ENCODE measurements at regions not wholly inside any gene's neighbourhood (a gene's known extent, or its start where the extent isn't known, plus 50 kb on each side); places are given as distances from the start of the nearest gene placed in this dataset.

DNA sequence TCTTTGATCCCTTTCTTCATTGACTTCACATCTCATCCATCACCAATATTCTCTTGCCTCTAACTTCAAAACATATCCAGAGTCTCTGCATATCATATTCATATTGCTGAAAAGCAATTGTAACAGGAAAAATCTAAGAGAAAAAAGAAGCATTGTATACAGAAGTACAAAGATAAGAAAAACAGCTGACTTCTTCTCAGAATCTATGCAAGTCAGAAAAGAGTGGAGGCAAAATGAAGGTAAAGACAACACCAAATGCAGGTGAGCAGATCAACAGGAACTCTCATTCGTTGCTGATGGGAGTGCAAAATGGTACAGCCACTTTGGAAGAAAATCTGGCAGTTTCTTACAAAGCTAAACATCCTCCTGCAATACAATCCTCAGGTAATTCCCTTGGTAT is 155.6 kb downstream of the PHF2 start:
- TF ChIP-seq, protein P1, sequence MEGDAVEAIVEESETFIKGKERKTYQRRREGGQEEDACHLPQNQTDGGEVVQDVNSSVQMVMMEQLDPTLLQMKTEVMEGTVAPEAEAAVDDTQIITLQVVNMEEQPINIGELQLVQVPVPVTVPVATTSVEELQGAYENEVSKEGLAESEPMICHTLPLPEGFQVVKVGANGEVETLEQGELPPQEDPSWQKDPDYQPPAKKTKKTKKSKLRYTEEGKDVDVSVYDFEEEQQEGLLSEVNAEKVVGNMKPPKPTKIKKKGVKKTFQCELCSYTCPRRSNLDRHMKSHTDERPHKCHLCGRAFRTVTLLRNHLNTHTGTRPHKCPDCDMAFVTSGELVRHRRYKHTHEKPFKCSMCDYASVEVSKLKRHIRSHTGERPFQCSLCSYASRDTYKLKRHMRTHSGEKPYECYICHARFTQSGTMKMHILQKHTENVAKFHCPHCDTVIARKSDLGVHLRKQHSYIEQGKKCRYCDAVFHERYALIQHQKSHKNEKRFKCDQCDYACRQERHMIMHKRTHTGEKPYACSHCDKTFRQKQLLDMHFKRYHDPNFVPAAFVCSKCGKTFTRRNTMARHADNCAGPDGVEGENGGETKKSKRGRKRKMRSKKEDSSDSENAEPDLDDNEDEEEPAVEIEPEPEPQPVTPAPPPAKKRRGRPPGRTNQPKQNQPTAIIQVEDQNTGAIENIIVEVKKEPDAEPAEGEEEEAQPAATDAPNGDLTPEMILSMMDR (IDR thresholded peaks at IDR 0.05 in 4 of 5, conservative IDR thresholded peaks at IDR 0.05 in 1 of 5): no peak
- TF ChIP-seq POLR2A (IDR thresholded peaks at IDR 0.05): no peak
- ATAC-seq: no peak
- no peak for DNase-seq
- H3K4me3 ChIP-seq: no peak overlapping the region
- intact Hi-C loops (cut with DNase I; ENCODE audit: low total_unique reads) (no loop called here), in situ Hi-C loops (cut with MboI; ENCODE audit: low sequenced_read_pairs in 4 of 4) (no loop called here)
- H3K4me1 ChIP-seq: no peaks in the 10 kb centered on the region
- no peak overlapping the region for H3K27ac ChIP-seq
- H3K27me3 ChIP-seq: peaks cover 0 to 10% (median 0%) of the 10 kb centered on the region in 3 donors
- peaks cover 0 to 5% (median 0%) of the 10 kb centered on the region in 3 donors for H3K9me3 ChIP-seq
- H3K36me3 ChIP-seq: no peaks in the 10 kb centered on the region

DNA sequence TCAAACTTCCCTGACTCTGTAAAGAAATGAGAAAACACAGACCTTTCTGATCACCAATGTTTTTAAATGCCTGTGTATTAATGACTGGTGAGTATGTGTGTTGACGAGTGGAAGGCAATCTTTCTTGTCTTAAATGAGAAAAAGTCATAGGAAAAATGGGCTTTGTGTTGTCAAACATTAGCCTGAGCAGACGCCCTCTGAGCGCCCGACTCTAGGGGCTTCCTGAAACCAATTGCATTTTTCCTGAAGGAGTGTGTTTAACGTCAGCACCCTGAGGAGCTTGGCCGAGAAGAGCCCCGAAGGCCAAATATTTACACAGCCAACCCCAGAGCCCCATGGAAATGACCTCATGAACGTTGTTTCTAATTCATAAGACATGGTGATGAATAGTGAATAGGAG is 154.3 kb downstream of the PHF2 start:
- Histone ChIP-seq H3K27me3 (peaks cover 0 to 11% (median 0%) of the 10 kb centered on the region in 3 donors), H3K4me3 (no peak overlapping the region), H3K27ac (no peak overlapping the region), H3K4me1 (no peaks in the 10 kb centered on the region), H3K9me3 (peaks cover 0 to 5% (median 0%) of the 10 kb centered on the region in 3 donors), H3K36me3 (no peaks in the 10 kb centered on the region)
- in situ Hi-C loops (cut with MboI; ENCODE audit: low sequenced_read_pairs in 4 of 4) (no loop called here), intact Hi-C loops (cut with DNase I; ENCODE audit: low total_unique reads) (no loop called here)
- no peak for TF ChIP-seq POLR2A (IDR thresholded peaks at IDR 0.05)
- TF ChIP-seq, protein P1 (IDR thresholded peaks at IDR 0.05 in 4 of 5, conservative IDR thresholded peaks at IDR 0.05 in 1 of 5): no peak
- ATAC-seq (no peak), DNase-seq (no peak)

DNA sequence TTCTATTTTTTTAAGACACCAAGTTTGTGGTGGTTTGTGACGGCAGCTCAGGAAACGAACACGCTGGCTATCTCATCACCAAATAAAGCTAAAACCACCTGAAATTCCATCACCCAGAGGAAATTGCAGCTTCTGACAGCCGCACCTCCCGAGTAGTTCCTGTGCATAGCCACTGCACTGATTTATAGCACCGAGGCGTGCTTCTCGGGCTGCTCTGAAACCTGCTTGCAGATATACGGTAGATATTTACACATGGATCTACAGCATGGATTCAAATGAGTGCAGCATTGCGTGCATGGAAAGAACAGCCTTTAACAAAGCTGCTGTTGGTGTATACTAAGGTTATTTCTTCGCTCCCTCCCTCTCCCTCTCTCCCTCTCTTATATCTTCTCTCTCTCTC is 153.8 kb downstream of the PHF2 start:
- no peak for ATAC-seq
- Histone ChIP-seq H3K4me3 (no peak overlapping the region), H3K9me3 (peaks cover 0 to 5% (median 0%) of the 10 kb centered on the region in 3 donors), H3K36me3 (no peaks in the 10 kb centered on the region), H3K27me3 (peaks cover 0 to 11% (median 0%) of the 10 kb centered on the region in 3 donors), H3K27ac (no peak overlapping the region), H3K4me1 (no peaks in the 10 kb centered on the region)
- in situ Hi-C loops (cut with MboI; ENCODE audit: low sequenced_read_pairs in 4 of 4) (no loop called here), intact Hi-C loops (cut with DNase I; ENCODE audit: low total_unique reads) (no loop called here)
- no peak for DNase-seq
- no peak for TF ChIP-seq POLR2A (IDR thresholded peaks at IDR 0.05)
- TF ChIP-seq, protein P1 (IDR thresholded peaks at IDR 0.05 in 4 of 5, conservative IDR thresholded peaks at IDR 0.05 in 1 of 5): no peak

Small RNA genes lying in the stretch of these regions (microRNA-seq; reads per million reads assigned to microRNA genes)
- 0 reads per million in 2 donors for gene MIR4291 (ENCODE audit: borderline replicate concordance in 2 of 2)

Data from gastrocnemius medialis (tissue), 4 donors.